Aorta (tissue), 5 donors: ENCODE measurements at regions not wholly inside any gene's neighbourhood (a gene's known extent, or its start where the extent isn't known, plus 50 kb on each side); places are given as distances from the start of the nearest gene placed in this dataset.

Experiments
- ATAC-seq: fragments of 200-7000 bp; cut with Tn5 transposase; one replicate; pipeline ENCODE4 v1.9.1; 2022; ENCODE audit warnings: moderate library complexity; ENCODE audit not compliant: low FRiP score
- DNase-seq, 2 donors: peaks; one replicate each; pipeline ENCODE4 v3.0.0-alpha.2; 2020
- H3K27ac ChIP-seq, 2 donors: one replicate each; pipeline ENCODE4 v1.5.1; 2013; ENCODE audit warnings: low read length in 2 of 2, mild to moderate bottlenecking in 2 of 2, moderate library complexity in 2 of 2, control low read depth in 1 of 2, inconsistent platforms in 1 of 2, low read depth in 1 of 2
- H3K27me3 ChIP-seq, 2 donors: one replicate each; pipeline ENCODE4 v1.6.1; 2013; ENCODE audit warnings: control low read depth in 1 of 2, low read length in 1 of 2, mild to moderate bottlenecking in 1 of 2, moderate library complexity in 1 of 2; ENCODE audit not compliant: insufficient read depth in 2 of 2, control insufficient read depth in 1 of 2
- H3K36me3 ChIP-seq, 2 donors: one replicate each; pipeline ENCODE4 v1.6.1; 2013; ENCODE audit warnings: control low read depth in 1 of 2, low read length in 1 of 2, mild to moderate bottlenecking in 1 of 2; ENCODE audit not compliant: insufficient read depth in 2 of 2, control insufficient read depth in 1 of 2
- H3K4me1 ChIP-seq, 2 donors: one replicate each; pipeline ENCODE4 v1.6.1; 2013; ENCODE audit warnings: low read length in 2 of 2, control low read depth in 1 of 2, mild to moderate bottlenecking in 1 of 2, moderate library complexity in 1 of 2; ENCODE audit not compliant: insufficient read depth in 2 of 2, control insufficient read depth in 1 of 2
- H3K4me3 ChIP-seq, 2 donors: one replicate each; pipeline ENCODE4 v1.5.1; 2013; ENCODE audit warnings: low read length in 2 of 2, control low read depth in 1 of 2, mild to moderate bottlenecking in 1 of 2
- H3K9me3 ChIP-seq: one replicate; pipeline ENCODE4 v1.6.1; 2013; ENCODE audit warnings: mild to moderate bottlenecking, low read length; ENCODE audit not compliant: control insufficient read depth
- WGBS, 2 donors: extraction: QIAGEN DNeasy Blood & Tissue Kit; methylation state at CpG; one replicate each; pipeline ENCODE4 v1.1.7; 2013; 5-methylcytosine and 5-hydroxymethylcytosine counted together
- intact Hi-C, 2 donors: fragments of 100-400 bp; cut with DNase I; formaldehyde crosslinking; loops; one replicate each; pipeline versions ENCODE4 v1.14.2 to v1.15.0; 2022
- donor health status: healthy with polysubstance abuse.
- donor health status: Bipolar disorder and iron deficiency.
- donor health status: DM: no; HTN: no; CAD: no.
- donor health status: DM: no; HTN: no; CAD: no.
- donor health status: DM: yes; HTN: yes; CAD: no.

GRCh38 chr9:82598241-82599039 is 464.5 kb downstream of the RASEF start:
- H3K4me1 ChIP-seq = peaks cover 0 to 8% of the 10 kb centered on the region in 2 donors
- H3K27me3 ChIP-seq = no peaks in the 10 kb centered on the region
- 32 to 34% methylated on average over 6 of the region's 6 CpGs for WGBS, 2 donors
- H3K36me3 ChIP-seq = no peaks in the 10 kb centered on the region
- ATAC-seq (no peak), DNase-seq (no peak)
- intact Hi-C loops = no loop called here
- H3K9me3 ChIP-seq = no peaks in the 10 kb centered on the region
- H3K27ac ChIP-seq = peak overlapping the region in 1 of 2 donors; percentile 17
- no peak overlapping the region for H3K4me3 ChIP-seq

- H3K4me3 ChIP-seq = no peak overlapping the region
- intact Hi-C loops = no loop called here
- ATAC-seq = no peak
- H3K27ac ChIP-seq = no peak overlapping the region
- no peaks in the 10 kb centered on the region for H3K27me3 ChIP-seq
- 72 to 79% methylated on average over 2 of the region's 2 CpGs for WGBS, 2 donors
- no peaks in the 10 kb centered on the region for H3K36me3 ChIP-seq
- H3K9me3 ChIP-seq = no peaks in the 10 kb centered on the region
- no peak for DNase-seq
- H3K4me1 ChIP-seq = peaks cover 0 to 8% of the 10 kb centered on the region in 2 donors
These were observed 463.5 kb downstream of the RASEF start for GRCh38 chr9:82599336-82599949.

GRCh38 chr9:82600536-82601292 is 462.2 kb downstream of the RASEF start:
- intact Hi-C loops = no loop called here
- no peaks in the 10 kb centered on the region for H3K9me3 ChIP-seq
- no peak overlapping the region for H3K4me3 ChIP-seq
- H3K36me3 ChIP-seq = no peaks in the 10 kb centered on the region
- no peaks in the 10 kb centered on the region for H3K27me3 ChIP-seq
- DNase-seq = no peak
- H3K4me1 ChIP-seq = peaks cover 0 to 10% of the 10 kb centered on the region in 2 donors
- 88 to 89% methylated on average over 10 of the region's 10 CpGs for WGBS, 2 donors
- no peak for ATAC-seq
- no peak overlapping the region for H3K27ac ChIP-seq

- no peaks in the 10 kb centered on the region for H3K27me3 ChIP-seq
- H3K36me3 ChIP-seq = no peaks in the 10 kb centered on the region
- ATAC-seq = no peak
- no peak overlapping the region for H3K27ac ChIP-seq
- H3K4me3 ChIP-seq = no peak overlapping the region
- H3K9me3 ChIP-seq = no peaks in the 10 kb centered on the region
- intact Hi-C loops = no loop called here
- peaks cover 0 to 10% of the 10 kb centered on the region in 2 donors for H3K4me1 ChIP-seq
- 33 to 40% methylated on average over 2 of the region's 2 CpGs for WGBS, 2 donors
- DNase-seq = no peak
These were observed 461.6 kb downstream of the RASEF start for GRCh38 chr9:82601293-82601771.

GRCh38 chr9:82604947-82605656 is 457.8 kb downstream of the RASEF start:
- 36 to 38% methylated on average over 3 of the region's 3 CpGs for WGBS, 2 donors
- DNase-seq = no peak
- H3K4me1 ChIP-seq = peaks cover 0 to 7% of the 10 kb centered on the region in 2 donors

GRCh38 chr9:82605657-82606031 is 457.3 kb downstream of the RASEF start:
- intact Hi-C loops = no loop called here
- no peak for ATAC-seq
- Histone ChIP-seq H3K4me3 (no peak overlapping the region), H3K4me1 (peaks cover 0 to 7% of the 10 kb centered on the region in 2 donors), H3K36me3 (no peaks in the 10 kb centered on the region), H3K27me3 (no peaks in the 10 kb centered on the region), H3K9me3 (no peaks in the 10 kb centered on the region), H3K27ac (no peak overlapping the region)
- no peak for DNase-seq

More at GRCh38 chr9:82604947-82605656, 457.8 kb downstream of the RASEF start:
- Histone ChIP-seq H3K36me3 (no peaks in the 10 kb centered on the region), H3K4me3 (no peak overlapping the region), H3K9me3 (no peaks in the 10 kb centered on the region), H3K27ac (no peak overlapping the region), H3K27me3 (no peaks in the 10 kb centered on the region)
- intact Hi-C loops = no loop called here
- ATAC-seq = peak; percentile 45

GRCh38 chr9:82606071-82606470 is 456.9 kb downstream of the RASEF start:
- no peaks in the 10 kb centered on the region for H3K9me3 ChIP-seq
- H3K4me3 ChIP-seq = no peak overlapping the region
- DNase-seq (no peak), ATAC-seq (no peak)
- no peaks in the 10 kb centered on the region for H3K27me3 ChIP-seq
- intact Hi-C loops = no loop called here
- WGBS, 2 donors = 8 to 18% methylated on average over 1 of the region's 1 CpG
- no peaks in the 10 kb centered on the region for H3K36me3 ChIP-seq
- H3K27ac ChIP-seq = no peak overlapping the region
- peaks cover 0 to 7% of the 10 kb centered on the region in 2 donors for H3K4me1 ChIP-seq
